ENCODE measurements at regions not wholly inside any gene's neighbourhood (a gene's known extent, or its start where the extent isn't known, plus 50 kb on each side); places are given as distances from the start of the nearest gene placed in this dataset.
"Not testable (repeated sequence)": the region's sequence is repeated elsewhere in the genome, so short reads cannot be mapped to it uniquely, and the experiment has no call there.

GRCh38 chr12:116666305-116666673, 71.6 kb downstream of the SPRING1 start:
- no peak overlapping the region for H2BK15ac ChIP-seq (replicated peaks; ENCODE audit: low read depth)
- no peaks in the 10 kb centered on the region for H3K4me1 ChIP-seq (ENCODE audit: control insufficient read depth, low read depth, low read length)
- peak overlapping the region; percentile 57 for H3K56ac ChIP-seq (ENCODE audit: low read length)
- H2BK120ac ChIP-seq (ENCODE audit: low read depth, low read length) = no peak overlapping the region
- H3K4me2 ChIP-seq (ENCODE audit: low read length) = no peak overlapping the region
- H3K4ac ChIP-seq (ENCODE audit: low read depth, low read length) = no peak overlapping the region
- H3K4me3 ChIP-seq (ENCODE audit: low read length) = no peak overlapping the region
- H3K27me3 ChIP-seq (ENCODE audit: insufficient read depth, low read length, poor library complexity) = no peaks in the 10 kb centered on the region
- H4K8ac ChIP-seq (ENCODE audit: low read depth, low read length) = no peak overlapping the region
- H3K23ac ChIP-seq (ENCODE audit: low read length) = no peak overlapping the region
- DNase-seq = no peak
- no peak overlapping the region for H4K5ac ChIP-seq (ENCODE audit: low read length)
- H3K18ac ChIP-seq (ENCODE audit: low read length) = no peak overlapping the region
- H3K36me3 ChIP-seq (ENCODE audit: control insufficient read depth, insufficient read depth, low read length) = no peaks in the 10 kb centered on the region
- H3K79me1 ChIP-seq (ENCODE audit: low read length) = no peaks in the 10 kb centered on the region
- no peak overlapping the region for H2AK5ac ChIP-seq (ENCODE audit: low read length)
- H2BK5ac ChIP-seq (ENCODE audit: low read length) = no peak overlapping the region
- peak overlapping the region; percentile 3 for H3K9ac ChIP-seq (ENCODE audit: low read length)
- H3K27ac ChIP-seq (ENCODE audit: low read depth, low read length) = no peak overlapping the region
- no peaks in the 10 kb centered on the region for H3K79me2 ChIP-seq (ENCODE audit: control insufficient read depth, insufficient read depth, low read length)
- no CpG with 5 or more reads among the region's 10 CpGs for WGBS (ENCODE audit: extremely low coverage, insufficient coverage, low lambda C conversion rate)

- no CpG with 5 or more reads among the region's 15 CpGs for WGBS (ENCODE audit: extremely low coverage, insufficient coverage, low lambda C conversion rate)
- no peak overlapping the region for H2AK5ac ChIP-seq (ENCODE audit: low read length)
- no peak overlapping the region for H4K8ac ChIP-seq (ENCODE audit: low read depth, low read length)
These were observed 72.1 kb downstream of the SPRING1 start for GRCh38 chr12:116665666-116666304.

GRCh38 chr12:116664085-116664484, 73.8 kb downstream of the SPRING1 start:
- no peak overlapping the region for H2BK120ac ChIP-seq (ENCODE audit: low read depth, low read length)
- no peak overlapping the region for H3K4me2 ChIP-seq (ENCODE audit: low read length)
- no peak overlapping the region for H3K27ac ChIP-seq (ENCODE audit: low read depth, low read length)
- H3K4me3 ChIP-seq (ENCODE audit: low read length) = no peak overlapping the region
- DNase-seq = no peak
- no peak overlapping the region for H4K8ac ChIP-seq (ENCODE audit: low read depth, low read length)
- no peaks in the 10 kb centered on the region for H3K36me3 ChIP-seq (ENCODE audit: control insufficient read depth, insufficient read depth, low read length)
- H4K5ac ChIP-seq (ENCODE audit: low read length) = no peak overlapping the region
- no peaks in the 10 kb centered on the region for H3K27me3 ChIP-seq (ENCODE audit: insufficient read depth, low read length, poor library complexity)
- H3K4ac ChIP-seq (ENCODE audit: low read depth, low read length) = no peak overlapping the region
- H3K23ac ChIP-seq (ENCODE audit: low read length) = no peak overlapping the region
- H3K79me1 ChIP-seq (ENCODE audit: low read length) = no peaks in the 10 kb centered on the region
- no peak overlapping the region for H3K18ac ChIP-seq (ENCODE audit: low read length)
- no peak overlapping the region for H2AK5ac ChIP-seq (ENCODE audit: low read length)
- no peaks in the 10 kb centered on the region for H3K4me1 ChIP-seq (ENCODE audit: control insufficient read depth, low read depth, low read length)
- H2BK15ac ChIP-seq (replicated peaks; ENCODE audit: low read depth) = no peak overlapping the region
- H3K9ac ChIP-seq (ENCODE audit: low read length) = no peak overlapping the region
- no peaks in the 10 kb centered on the region for H3K79me2 ChIP-seq (ENCODE audit: control insufficient read depth, insufficient read depth, low read length)
- no peak overlapping the region for H2BK5ac ChIP-seq (ENCODE audit: low read length)
- no CpG with 5 or more reads among the region's 4 CpGs for WGBS (ENCODE audit: extremely low coverage, insufficient coverage, low lambda C conversion rate)
- H3K56ac ChIP-seq (ENCODE audit: low read length) = no peak overlapping the region

More at GRCh38 chr12:116665666-116666304, 72.1 kb downstream of the SPRING1 start:
- Histone ChIP-seq H3K27me3 (ENCODE audit: insufficient read depth, low read length, poor library complexity) (no peaks in the 10 kb centered on the region), H3K4me2 (ENCODE audit: low read length) (no peak overlapping the region), H3K9ac (ENCODE audit: low read length) (peak overlapping the region; percentile 3), H3K18ac (ENCODE audit: low read length) (peak overlapping the region; percentile 41), H3K4ac (ENCODE audit: low read depth, low read length) (no peak overlapping the region), H2BK5ac (ENCODE audit: low read length) (no peak overlapping the region), H3K56ac (ENCODE audit: low read length) (peak overlapping the region; percentile 57), H3K79me1 (ENCODE audit: low read length) (no peaks in the 10 kb centered on the region), H2BK15ac (replicated peaks; ENCODE audit: low read depth) (no peak overlapping the region), H4K5ac (ENCODE audit: low read length) (no peak overlapping the region), H2BK120ac (ENCODE audit: low read depth, low read length) (no peak overlapping the region), H3K36me3 (ENCODE audit: control insufficient read depth, insufficient read depth, low read length) (no peaks in the 10 kb centered on the region), H3K4me1 (ENCODE audit: control insufficient read depth, low read depth, low read length) (no peaks in the 10 kb centered on the region), H3K27ac (ENCODE audit: low read depth, low read length) (no peak overlapping the region), H3K23ac (ENCODE audit: low read length) (no peak overlapping the region), H3K79me2 (ENCODE audit: control insufficient read depth, insufficient read depth, low read length) (no peaks in the 10 kb centered on the region), H3K4me3 (ENCODE audit: low read length) (no peak overlapping the region)
- DNase-seq = no peak

GRCh38 chr12:116662612-116663144, 75.2 kb downstream of the SPRING1 start:
- Histone ChIP-seq H3K4me3 (ENCODE audit: low read length) (no peak overlapping the region), H3K27ac (ENCODE audit: low read depth, low read length) (no peak overlapping the region), H2BK120ac (ENCODE audit: low read depth, low read length) (no peak overlapping the region), H3K4ac (ENCODE audit: low read depth, low read length) (no peak overlapping the region), H3K9ac (ENCODE audit: low read length) (no peak overlapping the region), H3K79me1 (ENCODE audit: low read length) (no peaks in the 10 kb centered on the region), H2BK15ac (replicated peaks; ENCODE audit: low read depth) (no peak overlapping the region), H3K4me1 (ENCODE audit: control insufficient read depth, low read depth, low read length) (no peaks in the 10 kb centered on the region), H2AK5ac (ENCODE audit: low read length) (no peak overlapping the region), H3K79me2 (ENCODE audit: control insufficient read depth, insufficient read depth, low read length) (no peaks in the 10 kb centered on the region), H2BK5ac (ENCODE audit: low read length) (no peak overlapping the region), H3K36me3 (ENCODE audit: control insufficient read depth, insufficient read depth, low read length) (no peaks in the 10 kb centered on the region), H3K27me3 (ENCODE audit: insufficient read depth, low read length, poor library complexity) (no peaks in the 10 kb centered on the region), H3K23ac (ENCODE audit: low read length) (no peak overlapping the region), H3K56ac (ENCODE audit: low read length) (peak overlapping the region; percentile 46), H4K8ac (ENCODE audit: low read depth, low read length) (no peak overlapping the region), H3K18ac (ENCODE audit: low read length) (no peak overlapping the region), H3K4me2 (ENCODE audit: low read length) (no peak overlapping the region), H4K5ac (ENCODE audit: low read length) (no peak overlapping the region)
- WGBS (ENCODE audit: extremely low coverage, insufficient coverage, low lambda C conversion rate) = no CpG with 5 or more reads among the region's 21 CpGs
- DNase-seq = no peak

- no peak overlapping the region for H3K56ac ChIP-seq (ENCODE audit: low read length)
- no peak overlapping the region for H3K4ac ChIP-seq (ENCODE audit: low read depth, low read length)
- H3K79me2 ChIP-seq (ENCODE audit: control insufficient read depth, insufficient read depth, low read length) = no peaks in the 10 kb centered on the region
- H2AK5ac ChIP-seq (ENCODE audit: low read length) = no peak overlapping the region
- no peaks in the 10 kb centered on the region for H3K27me3 ChIP-seq (ENCODE audit: insufficient read depth, low read length, poor library complexity)
- no peak overlapping the region for H2BK15ac ChIP-seq (replicated peaks; ENCODE audit: low read depth)
- H3K23ac ChIP-seq (ENCODE audit: low read length) = no peak overlapping the region
- H4K5ac ChIP-seq (ENCODE audit: low read length) = no peak overlapping the region
- H3K9ac ChIP-seq (ENCODE audit: low read length) = no peak overlapping the region
- no peak overlapping the region for H3K18ac ChIP-seq (ENCODE audit: low read length)
- no peaks in the 10 kb centered on the region for H3K79me1 ChIP-seq (ENCODE audit: low read length)
- no CpG with 5 or more reads among the region's 18 CpGs for WGBS (ENCODE audit: extremely low coverage, insufficient coverage, low lambda C conversion rate)
- DNase-seq = no peak
- H3K4me3 ChIP-seq (ENCODE audit: low read length) = no peak overlapping the region
- no peak overlapping the region for H4K8ac ChIP-seq (ENCODE audit: low read depth, low read length)
- no peak overlapping the region for H3K27ac ChIP-seq (ENCODE audit: low read depth, low read length)
- H2BK120ac ChIP-seq (ENCODE audit: low read depth, low read length) = no peak overlapping the region
- no peaks in the 10 kb centered on the region for H3K4me1 ChIP-seq (ENCODE audit: control insufficient read depth, low read depth, low read length)
- no peak overlapping the region for H2BK5ac ChIP-seq (ENCODE audit: low read length)
- H3K36me3 ChIP-seq (ENCODE audit: control insufficient read depth, insufficient read depth, low read length) = no peaks in the 10 kb centered on the region
- H3K4me2 ChIP-seq (ENCODE audit: low read length) = no peak overlapping the region
These were observed 76.5 kb downstream of the SPRING1 start for GRCh38 chr12:116661341-116661740.

GRCh38 chr12:116660740-116661139, 77.1 kb downstream of the SPRING1 start:
- not testable (repeated sequence) for H3K56ac ChIP-seq (ENCODE audit: low read length); H3K27ac ChIP-seq (ENCODE audit: low read depth, low read length); H3K9ac ChIP-seq (ENCODE audit: low read length); H3K23ac ChIP-seq (ENCODE audit: low read length); H2BK120ac ChIP-seq (ENCODE audit: low read depth, low read length); H3K4ac ChIP-seq (ENCODE audit: low read depth, low read length); H2AK5ac ChIP-seq (ENCODE audit: low read length); H3K79me1 ChIP-seq (ENCODE audit: low read length); H3K18ac ChIP-seq (ENCODE audit: low read length); H4K8ac ChIP-seq (ENCODE audit: low read depth, low read length); H2BK5ac ChIP-seq (ENCODE audit: low read length); H3K4me3 ChIP-seq (ENCODE audit: low read length); H3K27me3 ChIP-seq (ENCODE audit: insufficient read depth, low read length, poor library complexity); H3K4me2 ChIP-seq (ENCODE audit: low read length); H3K36me3 ChIP-seq (ENCODE audit: control insufficient read depth, insufficient read depth, low read length); DNase-seq; H4K5ac ChIP-seq (ENCODE audit: low read length); H3K4me1 ChIP-seq (ENCODE audit: control insufficient read depth, low read depth, low read length); H2BK15ac ChIP-seq (replicated peaks; ENCODE audit: low read depth); H3K79me2 ChIP-seq (ENCODE audit: control insufficient read depth, insufficient read depth, low read length)
- no CpG with 5 or more reads among the region's 34 CpGs for WGBS (ENCODE audit: extremely low coverage, insufficient coverage, low lambda C conversion rate)

Data from mesendoderm (in vitro differentiated cells).